ENCODE measurements at regions not wholly inside any gene's neighbourhood (a gene's known extent, or its start where the extent isn't known, plus 50 kb on each side); places are given as distances from the start of the nearest gene placed in this dataset.

DNA sequence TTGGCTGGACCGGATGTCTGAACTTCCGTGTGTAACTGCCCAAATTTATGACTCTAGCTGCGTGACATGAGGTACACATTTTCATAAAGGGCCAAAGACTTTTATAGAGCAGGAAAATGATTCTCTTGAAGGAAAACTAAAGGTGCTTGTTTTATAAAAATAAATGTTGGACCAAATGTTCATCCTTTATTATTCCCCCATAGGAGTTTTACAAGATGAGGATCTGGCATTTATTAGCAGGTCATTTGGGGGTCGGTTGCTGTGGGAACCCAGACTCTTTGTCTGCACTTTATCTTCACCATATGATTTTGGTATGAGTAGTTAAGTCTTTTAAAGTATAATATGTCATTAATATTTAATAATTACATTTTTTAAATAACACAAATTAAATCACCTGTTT is 571.2 kb downstream of the EFNA5 start:
- Mint-ChIP-seq H3K36me3 (ENCODE audit: low read depth) (no peaks in the 10 kb centered on the region), H3K4me3 (no peak overlapping the region), H3K27me3 (no peaks in the 10 kb centered on the region), H3K4me1 (no peaks in the 10 kb centered on the region), H3K9me3 (peaks cover 2% of the 10 kb centered on the region), H3K27ac (no peak overlapping the region)
- intact Hi-C loops (cut with micrococcal nuclease): no loop called here
- DNase-seq: no peak
- no peak for ATAC-seq (ENCODE audit: low read depth)
- TF ChIP-seq CTCF (IDR thresholded peaks at IDR 0.05): no peak
- POLR2A ChIA-PET: no interaction called here
- CTCF ChIA-PET: no interaction called here

DNA sequence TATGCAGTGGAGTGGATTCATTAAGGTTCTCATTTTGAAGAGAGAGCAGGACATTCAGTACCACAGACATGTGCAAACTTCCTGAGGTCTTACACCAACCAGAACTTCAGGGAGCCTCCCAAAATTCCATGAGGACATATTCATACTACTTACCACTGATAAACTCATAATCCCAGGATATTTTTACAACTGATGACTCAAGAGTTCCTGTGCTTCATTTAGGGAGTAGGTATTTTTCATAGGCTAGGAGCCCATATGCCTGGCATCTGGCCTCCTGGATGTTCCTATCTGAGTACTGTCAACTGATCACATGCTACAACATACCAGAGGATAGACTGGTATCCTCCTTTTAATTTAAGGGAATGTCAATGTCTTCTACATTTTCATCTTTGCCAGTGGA is 578.0 kb downstream of the EFNA5 start:
- Mint-ChIP-seq H3K4me1 (no peaks in the 10 kb centered on the region), H3K27me3 (no peaks in the 10 kb centered on the region), H3K4me3 (no peak overlapping the region), H3K9me3 (peaks cover 6% of the 10 kb centered on the region), H3K27ac (no peak overlapping the region), H3K36me3 (ENCODE audit: low read depth) (no peaks in the 10 kb centered on the region)
- no peak for TF ChIP-seq CTCF (IDR thresholded peaks at IDR 0.05)
- intact Hi-C loops (cut with micrococcal nuclease): no loop called here
- ChIA-PET CTCF (no interaction called here), POLR2A (no interaction called here)
- ATAC-seq (ENCODE audit: low read depth) (no peak), DNase-seq (no peak)

DNA sequence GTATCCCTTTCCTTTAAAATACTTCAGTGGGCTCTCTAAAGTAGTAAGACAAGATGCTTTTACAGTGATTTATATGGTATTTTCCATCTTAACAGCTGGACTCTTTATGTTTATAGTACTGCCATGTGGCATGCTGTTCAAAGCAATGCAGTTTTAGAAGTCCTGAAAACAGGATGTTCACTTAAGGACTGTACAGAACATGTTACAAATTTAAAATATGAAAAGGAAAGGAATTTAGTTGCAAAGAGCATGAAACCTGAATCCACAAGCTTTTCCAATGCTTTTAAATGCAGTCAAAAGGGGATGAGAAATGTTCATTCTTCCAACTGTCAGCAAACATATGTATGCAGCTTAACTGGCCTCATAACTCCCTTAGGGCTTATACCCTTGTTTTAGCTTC is 580.2 kb downstream of the EFNA5 start:
- Mint-ChIP-seq H3K36me3 (ENCODE audit: low read depth) (no peaks in the 10 kb centered on the region), H3K9me3 (peaks cover 9% of the 10 kb centered on the region), H3K4me1 (no peaks in the 10 kb centered on the region), H3K27me3 (no peaks in the 10 kb centered on the region), H3K27ac (no peak overlapping the region), H3K4me3 (no peak overlapping the region)
- CTCF ChIA-PET: no interaction called here
- intact Hi-C loops (cut with micrococcal nuclease): no loop called here
- POLR2A ChIA-PET: no interaction called here
- no peak for DNase-seq
- ATAC-seq (ENCODE audit: low read depth): no peak
- TF ChIP-seq CTCF (IDR thresholded peaks at IDR 0.05): no peak

- H3K27ac Mint-ChIP-seq: no peak overlapping the region
- peaks cover 9% of the 10 kb centered on the region for H3K9me3 Mint-ChIP-seq
- CTCF ChIA-PET: no interaction called here
Observed at GRCh38 chr5:107088907-107089306, 581.8 kb downstream of the EFNA5 start.

DNA sequence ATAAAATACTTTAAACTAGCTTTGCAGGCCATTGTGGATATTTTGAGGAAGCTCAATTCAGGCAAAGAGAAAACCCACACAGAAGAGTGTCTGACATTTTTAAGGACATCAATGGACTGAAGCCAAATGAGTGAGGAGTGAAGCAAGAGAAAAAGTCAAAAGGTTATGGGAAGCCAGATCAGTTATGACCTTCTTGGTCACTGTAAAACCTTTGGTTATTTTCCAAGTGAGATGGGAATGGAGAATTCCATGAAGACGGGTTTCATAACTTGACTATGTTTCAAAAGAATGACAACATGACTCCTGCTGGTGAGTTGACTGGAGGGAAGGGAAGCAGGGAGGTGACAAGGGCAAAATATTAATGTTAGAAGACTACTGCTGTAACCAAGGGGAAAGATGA is 585.2 kb downstream of the EFNA5 start:
- Mint-ChIP-seq H3K4me1 (no peaks in the 10 kb centered on the region), H3K27ac (no peak overlapping the region), H3K4me3 (no peak overlapping the region), H3K36me3 (ENCODE audit: low read depth) (no peaks in the 10 kb centered on the region), H3K27me3 (no peaks in the 10 kb centered on the region), H3K9me3 (peaks cover 7% of the 10 kb centered on the region)
- ATAC-seq (ENCODE audit: low read depth) (no peak), DNase-seq (no peak)
- intact Hi-C loops (cut with micrococcal nuclease): no loop called here
- TF ChIP-seq CTCF (IDR thresholded peaks at IDR 0.05): no peak
- CTCF ChIA-PET: no interaction called here
- POLR2A ChIA-PET: no interaction called here

More at GRCh38 chr5:107088907-107089306, 581.8 kb downstream of the EFNA5 start:
- no peak overlapping the region for H3K4me3 Mint-ChIP-seq
- TF ChIP-seq CTCF (IDR thresholded peaks at IDR 0.05): no peak
- POLR2A ChIA-PET: no interaction called here
- H3K27me3 Mint-ChIP-seq: no peaks in the 10 kb centered on the region
- DNase-seq (no peak), ATAC-seq (ENCODE audit: low read depth) (no peak)
- no peaks in the 10 kb centered on the region for H3K36me3 Mint-ChIP-seq (ENCODE audit: low read depth)
- H3K4me1 Mint-ChIP-seq: no peaks in the 10 kb centered on the region
- intact Hi-C loops (cut with micrococcal nuclease): no loop called here

All from activated B cell treated with CpG ODN at 0.5 μM for 24 hours (primary cell).